ENCODE measurements at regions not wholly inside any gene's neighbourhood (a gene's known extent, or its start where the extent isn't known, plus 50 kb on each side); places are given as distances from the start of the nearest gene placed in this dataset.

DNA sequence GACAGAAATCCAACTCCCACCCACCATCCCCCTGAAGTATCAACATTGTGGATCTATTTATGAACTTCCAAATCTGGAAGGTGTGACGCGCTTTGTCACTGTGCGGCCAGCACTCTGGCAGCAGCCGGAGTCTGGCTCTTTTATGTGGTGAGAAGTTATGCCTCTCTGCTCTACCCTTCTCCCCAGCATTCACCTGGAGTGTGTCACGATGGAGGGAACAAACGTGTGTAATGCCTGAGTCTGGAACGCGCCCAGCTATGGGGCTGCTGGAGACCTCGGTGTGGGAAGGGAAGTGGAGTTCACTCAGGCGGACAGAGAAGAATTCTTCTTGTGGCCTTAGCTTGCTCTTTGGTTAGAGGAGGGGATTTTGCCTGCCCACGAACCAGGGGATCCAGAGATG is 222.1 kb upstream of the RPL34 start:
- DNase-seq, result no peak

DNA sequence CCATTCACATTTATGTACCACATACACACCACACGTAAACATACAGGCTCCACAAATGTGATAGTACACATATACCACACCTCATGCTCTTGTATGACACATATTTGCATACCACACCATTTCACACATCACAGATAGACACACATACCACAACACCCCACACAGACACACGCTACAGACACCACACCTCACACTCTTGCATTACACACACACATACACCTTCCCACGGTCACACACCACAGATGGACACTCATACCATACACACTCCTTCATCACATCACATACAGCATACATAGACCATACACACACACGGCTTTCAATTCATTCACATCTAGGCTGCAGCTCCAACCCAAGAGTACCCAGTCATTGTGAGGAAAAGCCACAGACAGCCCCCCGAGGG is 222.5 kb upstream of the RPL34 start:
- DNase-seq, result no peak

DNA sequence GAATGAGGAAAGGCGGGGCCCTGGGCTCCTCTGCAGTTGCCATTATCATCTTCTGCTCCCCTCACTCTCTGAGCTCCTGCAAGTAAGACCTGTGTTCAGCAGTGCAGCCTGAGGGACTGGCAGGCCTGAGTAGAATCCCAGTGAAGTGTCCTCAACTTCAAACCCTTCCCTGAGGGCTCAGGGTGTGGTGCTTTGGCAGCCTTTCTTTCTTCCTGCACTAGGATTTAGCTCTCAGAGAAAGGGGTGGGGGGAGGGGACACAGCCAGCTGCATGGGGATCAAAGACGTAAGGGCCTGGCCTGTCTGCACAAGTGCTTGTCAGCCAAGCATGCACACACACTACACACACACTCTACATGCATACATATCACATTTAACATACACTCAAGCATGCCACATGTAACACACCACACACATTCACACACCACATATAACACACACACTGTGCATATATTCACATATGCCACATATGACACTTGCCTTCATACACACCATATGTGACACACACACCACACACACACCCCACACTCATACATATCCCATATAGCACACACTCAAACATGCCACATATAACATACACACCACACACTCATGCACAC is 223.4 kb upstream of the RPL34 start:
- no peak for DNase-seq

- DNase-seq, result no peak
Observed at GRCh38 chr4:108395786-108396185, 224.6 kb upstream of the RPL34 start.

DNA sequence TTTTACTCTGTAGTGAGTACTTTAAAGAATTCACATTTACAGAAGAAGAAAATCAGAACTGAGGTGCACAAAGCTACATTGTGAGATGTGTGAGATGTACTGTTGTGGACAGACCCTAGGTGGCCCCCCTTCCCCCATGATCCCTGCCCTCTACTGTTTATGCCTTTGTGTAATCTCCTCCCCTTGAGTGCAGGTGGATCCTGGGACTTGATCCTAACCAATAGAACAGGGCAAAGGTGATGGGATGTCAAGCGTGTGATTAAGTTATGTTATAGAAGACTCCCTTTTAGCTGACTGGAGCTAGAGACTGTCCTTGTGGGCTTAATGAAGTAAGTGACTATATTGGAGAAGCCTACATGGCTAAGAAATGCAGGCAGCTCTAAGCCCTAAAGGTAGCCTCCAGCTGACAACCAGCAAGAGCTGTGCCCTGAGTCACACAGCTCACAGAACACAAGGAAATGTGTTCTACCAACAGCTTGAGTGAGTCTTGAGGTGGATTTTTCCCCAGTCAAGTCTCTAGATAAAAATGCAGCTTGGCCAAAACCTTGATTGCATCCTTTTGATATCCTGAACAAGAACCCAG is 225.2 kb upstream of the LEF1 start:
- no peak for DNase-seq

- no peak for DNase-seq
Observed at GRCh38 chr4:108391701-108392455, 223.1 kb upstream of the LEF1 start.

DNA sequence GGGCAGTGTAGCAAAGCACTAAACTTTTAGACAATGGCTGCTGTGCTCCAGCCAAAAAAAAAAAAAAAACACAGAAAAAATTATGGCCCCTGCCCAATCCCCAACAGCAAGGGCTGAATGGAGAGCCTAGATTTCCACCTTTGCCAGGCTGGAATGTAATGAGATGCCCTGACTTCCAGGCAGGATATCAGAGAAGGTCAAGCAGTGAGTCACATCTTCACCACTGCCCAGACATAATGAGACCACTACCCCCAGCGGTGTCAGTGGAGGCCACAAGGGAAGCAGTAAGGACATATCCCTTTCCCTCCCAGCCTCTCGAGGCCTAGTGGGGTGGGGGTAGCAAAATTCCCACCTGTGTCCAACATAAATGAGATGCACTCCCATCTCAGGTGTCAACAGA is 216.3 kb upstream of the LEF1 start:
- DNase-seq, result no peak

- no peak for DNase-seq
Observed at GRCh38 chr4:108384544-108384943, 215.8 kb upstream of the LEF1 start.

GRCh38 chr4:108383157-108383556 is 214.4 kb upstream of the LEF1 start:
- DNase-seq, result no peak

DNA sequence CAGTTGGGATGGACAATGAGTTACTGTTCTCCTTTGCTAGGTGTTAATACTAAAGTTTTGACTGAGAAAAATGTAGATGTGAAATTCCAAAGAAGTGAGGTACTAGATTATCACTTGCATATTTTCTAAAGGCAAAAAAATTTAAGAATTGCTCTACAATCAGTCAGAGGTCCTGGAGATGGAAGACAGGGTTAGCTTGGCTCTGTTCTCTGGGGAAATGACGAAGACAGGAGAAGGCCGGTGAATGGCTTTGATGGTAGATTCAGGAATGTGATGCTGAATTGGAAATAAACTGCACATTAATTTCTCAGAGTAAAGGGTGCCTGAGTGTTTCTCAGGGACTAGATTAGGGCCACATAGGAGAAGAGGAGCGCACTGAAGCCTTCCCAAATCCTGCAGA is 214.0 kb upstream of the LEF1 start:
- DNase-seq, result no peak

GRCh38 chr4:108378164-108378563 is 209.4 kb upstream of the LEF1 start:
- DNase-seq, result no peak

DNA sequence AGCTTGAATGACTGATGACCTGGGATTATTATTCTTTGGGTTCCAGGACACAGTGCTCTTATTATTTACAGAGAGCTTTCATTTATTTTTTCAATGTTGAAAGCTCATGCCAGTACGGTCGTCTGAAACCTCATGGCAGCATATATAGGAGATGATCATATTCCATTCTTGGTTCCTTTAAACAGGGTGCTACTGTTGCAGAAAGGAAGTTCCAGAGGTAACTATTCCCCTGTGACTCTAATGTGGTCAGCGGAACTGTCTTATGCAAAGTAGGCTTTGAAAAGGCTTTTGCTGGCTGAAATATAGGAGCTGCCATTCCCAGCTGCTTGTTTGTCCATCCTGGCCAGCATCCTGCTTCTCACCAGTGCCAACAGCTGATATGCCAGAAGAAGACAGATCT is 208.3 kb upstream of the LEF1 start:
- DNase-seq, result no peak

GRCh38 chr4:108375434-108375833 is 206.7 kb upstream of the LEF1 start:
- no peak for DNase-seq

DNA sequence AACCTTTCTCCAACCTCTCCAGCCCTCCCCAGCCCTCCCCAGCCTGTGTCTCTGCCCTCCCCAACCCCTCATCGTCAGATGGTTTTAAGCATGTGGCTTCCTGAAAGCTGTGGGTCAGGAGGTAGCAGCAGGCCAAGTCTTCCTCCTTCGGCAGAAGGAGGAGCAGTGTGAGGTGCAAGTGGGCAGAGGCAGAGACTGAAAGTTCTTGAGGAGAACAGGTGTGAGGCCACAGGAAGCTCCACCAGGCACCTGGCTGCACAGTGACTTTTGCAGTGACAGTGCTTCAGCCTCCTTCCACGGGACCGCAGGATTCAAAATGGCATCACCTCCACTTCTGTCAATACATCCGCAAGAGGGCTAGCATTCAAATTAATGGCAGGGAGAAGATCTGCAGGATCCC is 203.9 kb upstream of the LEF1 start:
- DNase-seq, result no peak

DNA sequence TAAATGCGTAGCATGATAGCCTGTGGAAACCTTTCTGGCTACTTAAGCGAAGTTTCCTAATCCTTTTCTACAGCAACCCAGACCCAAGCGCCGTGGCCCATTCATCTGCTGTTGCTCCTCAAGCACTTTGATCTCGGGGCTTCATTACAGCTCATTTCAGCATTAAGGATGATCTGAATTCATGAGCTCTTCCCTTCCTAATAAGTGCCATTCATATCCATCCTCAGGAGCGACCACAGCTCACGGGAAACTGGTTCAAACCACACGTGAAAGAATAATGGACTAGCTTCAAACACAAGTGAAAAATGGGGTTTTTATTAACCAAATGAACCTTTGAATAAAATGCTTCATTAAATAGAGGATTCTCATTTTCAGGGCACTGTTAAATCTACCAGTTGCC is 202.6 kb upstream of the LEF1 start:
- DNase-seq, result no peak

GRCh38 chr4:108370291-108371141 is 201.8 kb upstream of the LEF1 start:
- DNase-seq, result no peak

DNA sequence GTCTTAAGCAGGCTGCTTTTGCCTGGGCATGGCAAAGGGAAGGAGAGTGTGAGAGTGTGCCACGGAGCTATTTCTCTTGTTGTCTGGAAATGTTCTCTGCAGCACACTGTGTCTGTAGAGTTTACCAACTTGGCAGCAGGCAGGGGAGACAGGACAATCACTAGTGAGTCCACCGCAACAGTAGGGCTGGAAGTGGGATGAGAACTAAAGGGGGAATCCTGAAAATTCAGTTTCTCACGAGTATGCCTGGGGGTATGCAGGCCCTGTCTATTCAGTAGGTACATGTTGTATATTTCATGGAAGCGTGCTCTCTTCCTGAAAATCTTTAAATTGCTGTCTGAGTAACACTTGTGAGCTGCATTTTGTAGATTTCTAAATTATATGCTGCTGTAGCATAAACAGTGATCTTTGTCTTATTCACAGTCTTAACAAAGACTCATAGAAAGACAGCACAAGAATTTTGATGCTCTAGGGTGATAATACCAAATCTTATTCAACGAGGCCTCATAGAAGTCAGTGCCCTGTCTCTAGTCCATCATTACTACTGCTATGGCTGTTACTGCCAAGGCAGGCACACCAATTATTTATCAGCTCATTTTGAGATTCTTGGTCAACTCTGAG is 200.4 kb upstream of the LEF1 start:
- DNase-seq, result no peak

DNA sequence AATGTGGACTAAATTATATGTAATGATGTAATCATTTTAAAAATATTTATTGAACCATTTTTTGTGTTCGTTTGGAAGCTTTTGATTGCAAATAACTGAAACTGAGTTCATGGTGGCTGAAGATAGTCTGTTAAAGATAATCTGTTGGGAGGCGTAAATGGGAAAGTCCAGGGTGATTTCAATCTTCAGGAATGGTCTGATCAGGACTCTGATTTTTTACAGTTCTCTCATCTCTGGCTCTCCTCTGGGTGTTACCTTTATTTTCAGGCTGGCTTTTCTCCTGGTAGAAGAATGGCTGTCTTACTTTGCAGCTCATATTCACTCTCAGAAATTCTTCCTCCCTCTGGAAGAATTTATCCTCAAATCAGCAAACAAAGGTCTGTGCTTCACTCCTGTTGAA is 199.0 kb upstream of the LEF1 start:
- DNase-seq, result no peak

DNA sequence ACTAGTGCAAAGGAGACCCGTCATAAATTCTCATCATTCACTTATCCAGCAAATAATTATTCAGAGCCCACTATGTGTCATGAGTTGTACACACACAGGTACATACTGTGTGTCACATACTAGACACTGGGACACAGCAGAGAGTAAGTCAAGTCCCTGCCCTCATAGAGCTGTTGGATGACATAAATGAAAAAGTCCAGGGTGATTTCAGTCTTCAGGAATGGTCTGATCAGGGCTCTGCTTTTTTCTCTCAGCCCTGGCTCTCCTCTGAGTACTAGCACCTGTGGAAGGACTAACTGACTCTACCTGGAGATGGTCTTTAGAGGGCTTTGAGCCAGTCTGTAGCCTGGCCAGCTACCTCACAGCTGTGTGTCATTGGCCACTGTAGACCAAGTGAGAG is 198.0 kb upstream of the LEF1 start:
- no peak for DNase-seq

DNA sequence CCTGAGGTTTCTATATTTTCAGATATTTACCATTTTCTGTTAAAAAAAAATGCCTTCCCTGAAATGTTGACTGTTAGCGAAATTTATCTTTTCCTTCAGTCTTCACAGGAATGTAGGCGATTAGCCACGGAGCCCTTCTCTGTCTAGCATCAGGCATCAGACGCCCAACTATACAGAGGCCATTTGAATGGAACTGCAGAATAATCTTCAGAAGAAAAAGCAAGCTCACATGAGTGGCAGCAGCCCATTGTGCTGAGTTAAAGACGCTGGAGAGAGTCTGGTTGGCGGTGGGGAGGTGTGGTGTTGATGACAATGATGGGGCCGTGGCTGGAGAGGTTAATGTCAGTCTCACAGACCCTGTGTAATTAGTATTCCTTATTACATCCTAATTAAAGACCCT is 196.8 kb upstream of the LEF1 start:
- no peak for DNase-seq

DNA sequence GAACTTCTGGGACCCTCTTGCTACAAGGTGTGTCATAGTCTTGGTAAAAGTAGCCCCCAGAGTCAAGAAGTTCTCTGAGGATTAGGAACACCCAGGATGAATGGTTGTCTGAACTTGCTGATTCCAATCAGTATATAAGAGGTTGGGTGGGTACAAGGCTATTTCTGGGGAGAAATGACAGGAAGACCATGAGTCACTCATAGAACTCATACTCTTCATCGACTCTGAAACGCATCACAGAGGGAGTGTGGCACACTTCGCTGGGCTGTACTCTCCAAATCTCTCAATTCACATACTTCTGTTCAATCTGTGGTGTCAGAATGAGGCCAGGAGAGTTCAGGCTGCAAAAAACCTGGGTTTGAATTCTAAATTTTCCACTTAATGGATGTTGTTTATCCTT is 193.2 kb upstream of the LEF1 start:
- no peak for DNase-seq

DNA sequence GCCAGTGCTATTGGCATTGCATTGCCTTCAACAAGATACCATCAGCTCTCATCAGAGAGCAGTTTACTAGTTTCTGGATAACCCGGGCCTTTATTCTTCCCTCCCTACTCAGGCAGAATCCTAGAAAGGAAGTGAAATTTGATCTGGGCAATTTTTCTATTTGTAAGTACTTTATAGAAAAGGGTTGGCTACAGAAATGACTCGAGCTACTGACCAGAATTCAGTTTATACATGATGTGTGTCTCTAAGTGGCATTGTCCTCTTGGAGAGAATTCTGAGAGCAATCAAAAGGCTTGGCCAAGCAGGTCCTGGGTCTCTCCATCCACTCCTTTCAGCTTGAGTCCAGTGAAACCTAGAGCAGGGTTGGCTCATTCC is 192.7 kb upstream of the LEF1 start:
- DNase-seq, result no peak

- no peak for DNase-seq
Observed at GRCh38 chr4:108360754-108361445, 192.2 kb upstream of the LEF1 start.

All from NCI-H2081 (cell line).